Neutrophil (primary cell): ENCODE measurements at regions not wholly inside any gene's neighbourhood (a gene's known extent, or its start where the extent isn't known, plus 50 kb on each side); places are given as distances from the start of the nearest gene placed in this dataset.
"Not testable (repeated sequence)": the region's sequence is repeated elsewhere in the genome, so short reads cannot be mapped to it uniquely, and the experiment has no call there.

ENCODE experiments used
- H3K27ac ChIP-seq: fragments of 200-600 bp; sonication (generic); 2 replicates; pipeline ENCODE4 v1.5.1; 2016; ENCODE audit warnings: mild to moderate bottlenecking, moderate library complexity
- H3K27me3 ChIP-seq: fragments of 200-600 bp; sonication (generic); 2 replicates; pipeline ENCODE4 v1.6.0; 2016; ENCODE audit warnings: mild to moderate bottlenecking
- H3K36me3 ChIP-seq: fragments of 200-600 bp; sonication (generic); 2 replicates; pipeline ENCODE4 v1.5.1; 2017
- H3K4me1 ChIP-seq, 2 experiments: fragments of 200-600 bp in 1 of 2; sonication (generic) in 1 of 2; 1 replicate in 1 of 2; 2 replicates in 1 of 2; pipeline versions ENCODE4 v1.5.1 to v1.6.1; 2013 to 2016; ENCODE audit warnings: low read depth in 1 of 2, low read length in 1 of 2, mild to moderate bottlenecking in 1 of 2, moderate library complexity in 1 of 2; ENCODE audit not compliant: control insufficient read depth in 1 of 2, insufficient read depth in 1 of 2
- H3K4me3 ChIP-seq, 2 experiments: fragments of 200-600 bp in 1 of 2; sonication (generic) in 1 of 2; 1 replicate in 1 of 2; 2 replicates in 1 of 2; pipeline ENCODE4 v1.5.1; 2013 to 2016; ENCODE audit warnings: low read depth in 1 of 2, low read length in 1 of 2, mild to moderate bottlenecking in 1 of 2, moderate library complexity in 1 of 2
- H3K9me3 ChIP-seq: fragments of 200-600 bp; sonication (generic); 2 replicates; pipeline ENCODE4 v1.5.1; 2016
- TF ChIP-seq, protein P1 (sequence below): fragments of 200-600 bp; sonication (generic); IDR thresholded peaks from 2 replicates; pipeline ENCODE4 v1.5.1; 2016; ENCODE audit warnings: antibody characterized with exemption

DNA sequence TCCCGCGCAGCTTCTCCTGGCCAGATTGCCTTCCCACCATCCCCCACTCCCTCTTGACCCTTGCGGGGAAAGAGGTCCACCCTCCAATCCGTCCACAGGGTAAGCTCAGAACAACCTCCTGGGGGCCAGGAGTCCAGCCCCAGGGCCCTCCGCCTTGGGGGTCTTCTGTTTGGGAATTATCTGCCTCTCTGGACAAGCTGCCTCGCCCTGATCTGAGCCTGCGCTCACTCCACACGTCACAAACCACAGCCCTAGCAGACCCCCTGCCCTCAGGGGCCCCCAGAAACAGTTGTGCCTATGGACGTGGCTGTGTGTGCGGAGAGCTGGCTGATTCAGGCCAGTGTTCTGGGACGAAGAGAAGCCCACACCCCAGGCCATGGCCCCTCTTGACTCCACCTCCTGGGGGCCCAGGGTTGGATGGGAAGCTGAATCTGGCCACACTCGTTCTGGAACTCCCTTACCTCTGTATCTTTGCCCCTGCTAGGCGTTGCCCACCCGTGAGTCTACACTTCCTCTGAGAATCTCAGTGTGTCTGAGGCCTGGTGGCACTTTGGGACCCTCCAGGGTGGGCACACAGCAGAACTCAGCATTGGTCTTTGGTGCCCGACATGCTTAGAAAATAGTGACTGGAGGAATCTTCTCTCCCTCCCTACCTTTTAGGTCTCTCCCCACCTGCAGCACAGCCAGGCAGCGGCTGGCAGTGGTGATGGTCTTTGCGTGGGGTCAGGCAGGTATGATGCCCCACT lies 119.9 kb upstream of the SMURF2 start:
- peaks cover 27% of the 10 kb centered on the region for H3K27me3 ChIP-seq
- peak overlapping the region; percentile 78 for H3K27ac ChIP-seq
- TF ChIP-seq, protein P1, sequence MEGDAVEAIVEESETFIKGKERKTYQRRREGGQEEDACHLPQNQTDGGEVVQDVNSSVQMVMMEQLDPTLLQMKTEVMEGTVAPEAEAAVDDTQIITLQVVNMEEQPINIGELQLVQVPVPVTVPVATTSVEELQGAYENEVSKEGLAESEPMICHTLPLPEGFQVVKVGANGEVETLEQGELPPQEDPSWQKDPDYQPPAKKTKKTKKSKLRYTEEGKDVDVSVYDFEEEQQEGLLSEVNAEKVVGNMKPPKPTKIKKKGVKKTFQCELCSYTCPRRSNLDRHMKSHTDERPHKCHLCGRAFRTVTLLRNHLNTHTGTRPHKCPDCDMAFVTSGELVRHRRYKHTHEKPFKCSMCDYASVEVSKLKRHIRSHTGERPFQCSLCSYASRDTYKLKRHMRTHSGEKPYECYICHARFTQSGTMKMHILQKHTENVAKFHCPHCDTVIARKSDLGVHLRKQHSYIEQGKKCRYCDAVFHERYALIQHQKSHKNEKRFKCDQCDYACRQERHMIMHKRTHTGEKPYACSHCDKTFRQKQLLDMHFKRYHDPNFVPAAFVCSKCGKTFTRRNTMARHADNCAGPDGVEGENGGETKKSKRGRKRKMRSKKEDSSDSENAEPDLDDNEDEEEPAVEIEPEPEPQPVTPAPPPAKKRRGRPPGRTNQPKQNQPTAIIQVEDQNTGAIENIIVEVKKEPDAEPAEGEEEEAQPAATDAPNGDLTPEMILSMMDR: no peak
- H3K36me3 ChIP-seq: peaks cover 59% of the 10 kb centered on the region
- no peaks in the 10 kb centered on the region for H3K9me3 ChIP-seq
- H3K4me3 ChIP-seq: peak overlapping the region; percentile 80 to 87
- H3K4me1 ChIP-seq: peaks cover 59 to 62% of the 10 kb centered on the region in 2 experiments

DNA sequence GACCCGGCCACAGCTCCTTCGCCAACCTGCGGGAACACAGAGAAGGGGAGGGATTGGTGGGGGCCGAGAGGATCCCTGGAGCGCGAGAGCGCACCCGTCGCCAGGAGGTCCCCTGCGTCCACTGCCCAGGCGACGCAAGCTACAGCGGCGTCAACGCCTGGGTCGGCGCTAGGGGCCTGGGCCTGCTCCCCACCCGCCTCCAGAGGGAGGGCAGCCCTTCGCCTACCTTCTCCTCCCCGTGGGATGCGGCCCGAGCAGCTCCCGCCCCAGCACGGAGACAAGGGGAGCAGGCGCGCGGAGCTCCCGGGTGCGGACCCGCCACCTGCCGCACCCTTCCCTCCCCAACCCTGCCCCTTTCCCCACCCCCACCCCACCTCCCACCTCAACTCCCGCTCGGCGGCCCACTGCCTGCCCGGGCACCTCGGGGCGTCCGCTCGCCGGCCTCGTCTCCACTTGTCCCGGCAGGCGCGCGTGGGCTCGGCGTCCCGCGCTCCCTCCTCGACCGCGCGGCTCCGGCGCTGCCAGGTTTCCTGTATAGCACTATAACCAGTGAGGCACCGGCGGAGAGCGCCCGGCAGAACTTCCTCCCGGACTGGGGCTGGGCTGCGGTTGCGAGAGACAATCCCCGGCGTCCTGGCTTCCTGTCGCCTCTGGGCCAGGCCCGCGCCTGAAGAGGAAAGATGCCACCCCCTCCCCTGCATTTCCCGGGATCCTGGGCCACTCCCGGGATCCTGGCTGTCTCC lies 119.1 kb upstream of the SMURF2 start:
- no peaks in the 10 kb centered on the region for H3K9me3 ChIP-seq
- H3K4me3 ChIP-seq: peak overlapping the region; percentile 80 to 87
- peaks cover 27% of the 10 kb centered on the region for H3K27me3 ChIP-seq
- H3K27ac ChIP-seq: peak overlapping the region; percentile 78
- H3K36me3 ChIP-seq: peaks cover 51% of the 10 kb centered on the region
- H3K4me1 ChIP-seq: peaks cover 65 to 70% of the 10 kb centered on the region in 2 experiments
- TF ChIP-seq, protein P1: no peak

DNA sequence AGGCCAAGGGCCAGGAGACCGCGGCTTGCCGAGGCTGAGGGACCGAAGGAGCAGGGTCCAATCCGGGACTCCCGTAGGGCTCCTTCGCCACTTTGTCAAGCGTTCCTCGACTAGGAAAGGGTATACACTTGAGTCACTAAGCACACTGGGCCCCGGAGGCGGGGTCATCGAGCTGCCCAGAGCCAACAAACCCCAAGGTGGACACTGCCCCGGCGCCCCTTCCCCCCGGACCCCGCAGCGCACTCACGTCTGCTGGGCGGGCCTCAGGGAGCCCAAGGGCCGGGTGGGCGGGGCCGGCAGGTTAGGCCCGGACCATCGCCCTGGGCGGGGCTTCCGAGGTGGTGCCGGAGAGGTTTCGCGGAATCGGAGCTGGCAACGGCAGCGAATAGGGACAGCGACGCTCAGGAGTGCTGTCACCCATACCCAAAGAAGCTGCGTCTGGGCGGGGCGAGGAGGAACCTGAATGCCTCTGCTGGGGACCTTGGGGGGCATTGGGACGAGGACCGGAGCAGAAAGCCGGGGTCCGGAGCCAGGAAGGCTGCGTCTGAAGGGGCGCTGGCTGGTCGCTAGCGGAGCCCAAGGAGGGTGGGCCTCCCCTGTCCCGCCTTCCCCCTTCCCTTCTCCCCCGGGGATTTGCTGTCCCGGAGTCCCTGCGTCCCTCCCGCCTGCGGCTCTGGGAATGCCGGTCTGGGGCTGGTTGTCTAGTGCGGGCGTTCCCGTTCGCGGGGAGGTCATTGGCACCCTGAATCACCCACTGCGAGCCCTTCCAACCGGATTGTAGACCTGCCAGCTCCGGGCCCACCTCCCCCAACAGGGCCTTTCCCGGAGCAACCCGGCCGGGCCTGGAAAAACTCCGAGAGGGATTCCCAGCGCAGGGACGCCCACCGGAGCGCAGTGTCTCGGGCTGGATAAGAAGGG lies 118.2 kb upstream of the SMURF2 start:
- H3K27ac ChIP-seq: peak overlapping the region; percentile 78
- H3K9me3 ChIP-seq: no peaks in the 10 kb centered on the region
- peaks cover 69 to 72% of the 10 kb centered on the region in 2 experiments for H3K4me1 ChIP-seq
- peak overlapping the region; percentile 80 to 87 for H3K4me3 ChIP-seq
- peaks cover 49% of the 10 kb centered on the region for H3K36me3 ChIP-seq
- TF ChIP-seq, protein P1: no peak
- peaks cover 27% of the 10 kb centered on the region for H3K27me3 ChIP-seq

DNA sequence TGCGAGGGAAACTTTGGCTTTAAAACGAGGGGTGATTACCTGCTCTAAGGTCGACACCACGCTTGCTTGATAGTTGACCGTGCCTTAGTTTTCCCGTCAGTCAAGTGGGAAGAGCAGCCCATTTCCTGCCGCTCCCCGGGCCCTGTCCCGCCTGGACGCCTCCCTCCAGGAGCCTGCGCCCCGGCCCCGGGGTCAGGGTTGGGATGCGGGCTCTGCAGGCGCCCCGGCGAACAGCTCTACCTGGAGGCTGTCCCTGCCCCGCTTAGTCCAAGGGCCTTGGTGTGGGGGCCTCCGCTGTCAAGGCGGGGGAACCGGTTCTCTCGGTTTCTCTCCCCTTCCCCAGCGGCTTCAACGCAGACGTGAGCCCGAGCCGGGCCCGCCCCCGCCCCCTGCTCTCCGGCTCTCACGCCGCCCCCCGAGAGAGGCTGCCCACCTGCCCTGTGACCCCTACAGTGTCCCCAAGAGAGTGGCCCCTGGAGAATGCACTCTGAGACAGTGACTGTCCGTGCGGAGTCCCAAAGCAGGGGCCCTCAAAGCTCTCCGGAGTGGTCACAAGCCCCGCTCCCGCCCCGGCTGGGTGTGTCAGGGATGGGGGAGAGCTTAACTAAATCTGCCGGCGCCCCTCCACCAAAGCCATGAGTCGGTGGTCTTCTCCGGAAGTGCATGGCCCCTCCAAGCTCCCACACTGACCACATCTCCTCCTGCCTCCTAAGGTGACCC lies 117.4 kb upstream of the SMURF2 start:
- Histone ChIP-seq H3K4me3 (peak overlapping the region; percentile 80 to 87), H3K36me3 (peaks cover 41% of the 10 kb centered on the region), H3K27ac (peak overlapping the region; percentile 78), H3K27me3 (peaks cover 27% of the 10 kb centered on the region), H3K9me3 (no peaks in the 10 kb centered on the region), H3K4me1 (peaks cover 69 to 72% of the 10 kb centered on the region in 2 experiments)
- TF ChIP-seq, protein P1: no peak

DNA sequence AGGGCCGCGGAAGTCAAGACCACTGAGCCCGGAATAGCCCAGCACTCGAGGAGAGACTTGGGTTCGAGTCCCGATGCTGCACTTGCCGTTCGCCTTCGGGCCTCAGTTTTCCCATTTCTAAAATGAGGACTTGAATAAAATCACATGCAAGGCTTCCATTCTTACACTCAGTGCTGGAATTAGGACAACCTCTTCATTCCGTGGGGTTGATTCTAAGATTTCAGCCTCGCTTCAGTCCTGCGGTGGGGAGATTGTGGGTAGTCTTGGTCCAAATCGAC lies 116.9 kb upstream of the SMURF2 start:
- H3K9me3 ChIP-seq, H3K27ac ChIP-seq: not testable (repeated sequence)
- Histone ChIP-seq H3K4me1 (peaks cover 69 to 72% of the 10 kb centered on the region in 2 experiments), H3K27me3 (peaks cover 27% of the 10 kb centered on the region), H3K4me3 (peak overlapping the region; percentile 80 to 87), H3K36me3 (peaks cover 36% of the 10 kb centered on the region)
